T-helper 2 cell treated with Interferon-gamma antibody and Interleukin-4, amounts not matched to agents 100 ng/mL and 5 ng/mL, for 36 hours (primary cell): ENCODE measurements at regions not wholly inside any gene's neighbourhood (a gene's known extent, or its start where the extent isn't known, plus 50 kb on each side); places are given as distances from the start of the nearest gene placed in this dataset.

Source experiments
- intact Hi-C: fragments of 100-400 bp; cut with micrococcal nuclease; formaldehyde crosslinking; loops from one replicate; pipeline ENCODE4 v1.15.1; 2023

- intact Hi-C loops, result no loop called here
Observed at GRCh38 chr1:114315631-114316030, 162.0 kb upstream of the SYT6 start.

- intact Hi-C loops, result no loop called here
Observed at GRCh38 chr1:114314576-114314975, 160.9 kb upstream of the SYT6 start.

GRCh38 chr1:114314098-114314497 lies 160.4 kb upstream of the SYT6 start:
- intact Hi-C loops, result no loop called here

- intact Hi-C loops, result no loop called here
Observed at GRCh38 chr1:114310695-114311271, 157.1 kb upstream of the SYT6 start.

GRCh38 chr1:114302821-114303220 lies 149.2 kb upstream of the SYT6 start:
- intact Hi-C loops, result no loop called here

GRCh38 chr1:114299331-114299975 lies 145.8 kb upstream of the SYT6 start:
- intact Hi-C loops, result no loop called here

GRCh38 chr1:114298008-114298407 lies 144.3 kb upstream of the SYT6 start:
- intact Hi-C loops, result no loop called here

GRCh38 chr1:114296413-114296812 lies 142.7 kb upstream of the SYT6 start:
- intact Hi-C loops, result no loop called here

- intact Hi-C loops, result no loop called here
Observed at GRCh38 chr1:114295321-114295720, 141.7 kb upstream of the SYT6 start.

GRCh38 chr1:114292835-114293234 lies 139.2 kb upstream of the SYT6 start:
- intact Hi-C loops, result no loop called here

- intact Hi-C loops, result no loop called here
Observed at GRCh38 chr1:114292194-114292593, 138.5 kb upstream of the SYT6 start.

- intact Hi-C loops, result no loop called here
Observed at GRCh38 chr1:114290776-114291175, 137.1 kb upstream of the SYT6 start.

GRCh38 chr1:114290341-114290740 lies 136.7 kb upstream of the SYT6 start:
- intact Hi-C loops, result no loop called here

- intact Hi-C loops, result no loop called here
Observed at GRCh38 chr1:114289824-114290223, 136.2 kb upstream of the SYT6 start.

- intact Hi-C loops, result no loop called here
Observed at GRCh38 chr1:114289306-114289705, 135.6 kb upstream of the SYT6 start.

- intact Hi-C loops, result no loop called here
Observed at GRCh38 chr1:114286960-114287359, 133.3 kb upstream of the SYT6 start.

- intact Hi-C loops, result no loop called here
Observed at GRCh38 chr1:114286179-114286578, 132.5 kb upstream of the SYT6 start.

GRCh38 chr1:114282751-114283403 lies 129.2 kb upstream of the SYT6 start:
- intact Hi-C loops, result loop anchor here (1.0 to 2.0 kb wide), 2 partner anchors 305 to 446 kb away; no protein-coding TSS in a partner anchor

- intact Hi-C loops, result no loop called here
Observed at GRCh38 chr1:114278911-114279310, 125.2 kb upstream of the SYT6 start.

- intact Hi-C loops, result no loop called here
Observed at GRCh38 chr1:114278430-114278829, 124.8 kb upstream of the SYT6 start.

GRCh38 chr1:114274621-114275317 lies 121.1 kb upstream of the SYT6 start:
- intact Hi-C loops, result no loop called here

GRCh38 chr1:114272593-114272992 lies 118.9 kb upstream of the SYT6 start:
- intact Hi-C loops, result no loop called here
